Activated naive CD8-positive, alpha-beta T cell treated with anti-CD3 and anti-CD28 coated beads, Interleukin-2, amount 50 U/mL, for 24 hours (primary cell): ENCODE measurements at regions not wholly inside any gene's neighbourhood (a gene's known extent, or its start where the extent isn't known, plus 50 kb on each side); places are given as distances from the start of the nearest gene placed in this dataset.

Experiments used
- ATAC-seq: fragments of 150-1000 bp; cut with Tn5 transposase; one replicate; pipeline ENCODE4 v1.10.0; 2021
- DNase-seq: peaks from one replicate; pipeline ENCODE4 v3.0.0; 2021
- H3K27ac Mint-ChIP-seq: one replicate; pipeline ENCODE4 v1.8.0; 2021; ENCODE audit warnings: mild to moderate bottlenecking, mixed read lengths
- H3K27me3 Mint-ChIP-seq: one replicate; pipeline ENCODE4 v1.8.0; 2021; ENCODE audit warnings: mixed read lengths
- H3K36me3 Mint-ChIP-seq: one replicate; pipeline ENCODE4 v1.8.0; 2021; ENCODE audit warnings: low read depth, mixed read lengths
- H3K4me1 Mint-ChIP-seq: one replicate; pipeline ENCODE4 v1.8.0; 2021; ENCODE audit warnings: mixed read lengths
- H3K4me3 Mint-ChIP-seq: one replicate; pipeline ENCODE4 v1.8.0; 2021; ENCODE audit warnings: mild to moderate bottlenecking, moderate library complexity, mixed read lengths
- H3K9me3 Mint-ChIP-seq: one replicate; pipeline ENCODE4 v1.8.0; 2021; ENCODE audit warnings: mixed read lengths

GRCh38 chr13:89541091-89542030, 1806.1 kb upstream of the MIR17HG start:
- Mint-ChIP-seq H3K27ac (no peak overlapping the region), H3K4me3 (no peak overlapping the region), H3K9me3 (peaks cover 18% of the 10 kb centered on the region), H3K36me3 (no peaks in the 10 kb centered on the region), H3K27me3 (no peaks in the 10 kb centered on the region), H3K4me1 (no peaks in the 10 kb centered on the region)
- no peak for ATAC-seq
- DNase-seq: no peak

- no peaks in the 10 kb centered on the region for H3K27me3 Mint-ChIP-seq
- H3K27ac Mint-ChIP-seq: no peak overlapping the region
- H3K4me1 Mint-ChIP-seq: no peaks in the 10 kb centered on the region
- ATAC-seq (no peak), DNase-seq (no peak)
- no peak overlapping the region for H3K4me3 Mint-ChIP-seq
- H3K36me3 Mint-ChIP-seq: no peaks in the 10 kb centered on the region
- peaks cover 19% of the 10 kb centered on the region for H3K9me3 Mint-ChIP-seq
Observed at GRCh38 chr13:89550938-89551337, 1796.5 kb upstream of the MIR17HG start.

- Mint-ChIP-seq H3K4me3 (no peak overlapping the region), H3K4me1 (no peaks in the 10 kb centered on the region), H3K9me3 (peaks cover 14% of the 10 kb centered on the region), H3K27me3 (no peaks in the 10 kb centered on the region), H3K27ac (no peak overlapping the region), H3K36me3 (no peaks in the 10 kb centered on the region)
- ATAC-seq: no peak
- no peak for DNase-seq
Observed at GRCh38 chr13:89554801-89555200, 1792.7 kb upstream of the MIR17HG start.

- no peak overlapping the region for H3K27ac Mint-ChIP-seq
- H3K4me3 Mint-ChIP-seq: no peak overlapping the region
- no peaks in the 10 kb centered on the region for H3K36me3 Mint-ChIP-seq
- DNase-seq (no peak), ATAC-seq (no peak)
- H3K9me3 Mint-ChIP-seq: peaks cover 21% of the 10 kb centered on the region
- no peaks in the 10 kb centered on the region for H3K27me3 Mint-ChIP-seq
- no peaks in the 10 kb centered on the region for H3K4me1 Mint-ChIP-seq
Observed at GRCh38 chr13:89565476-89566100, 1781.9 kb upstream of the MIR17HG start.

- peaks cover 28% of the 10 kb centered on the region for H3K9me3 Mint-ChIP-seq
- H3K27me3 Mint-ChIP-seq: no peaks in the 10 kb centered on the region
- no peaks in the 10 kb centered on the region for H3K4me1 Mint-ChIP-seq
- H3K36me3 Mint-ChIP-seq: no peaks in the 10 kb centered on the region
- DNase-seq (no peak), ATAC-seq (no peak)
- no peak overlapping the region for H3K4me3 Mint-ChIP-seq
- H3K27ac Mint-ChIP-seq: no peak overlapping the region
Observed at GRCh38 chr13:89567025-89567424, 1780.5 kb upstream of the MIR17HG start.

- Mint-ChIP-seq H3K27ac (no peak overlapping the region), H3K4me1 (no peaks in the 10 kb centered on the region), H3K36me3 (no peaks in the 10 kb centered on the region), H3K27me3 (no peaks in the 10 kb centered on the region), H3K9me3 (peaks cover 23% of the 10 kb centered on the region), H3K4me3 (no peak overlapping the region)
- no peak for ATAC-seq
- DNase-seq: no peak
Observed at GRCh38 chr13:89568276-89568675, 1779.2 kb upstream of the MIR17HG start.

GRCh38 chr13:89568746-89569145, 1778.7 kb upstream of the MIR17HG start:
- H3K27me3 Mint-ChIP-seq: no peaks in the 10 kb centered on the region
- no peak for DNase-seq

GRCh38 chr13:89571676-89572075, 1775.8 kb upstream of the MIR17HG start:
- DNase-seq (no peak), ATAC-seq (no peak)
- Mint-ChIP-seq H3K27me3 (no peaks in the 10 kb centered on the region), H3K9me3 (peaks cover 22% of the 10 kb centered on the region), H3K36me3 (no peaks in the 10 kb centered on the region), H3K4me3 (no peak overlapping the region), H3K4me1 (no peaks in the 10 kb centered on the region), H3K27ac (no peak overlapping the region)

More at GRCh38 chr13:89568746-89569145, 1778.7 kb upstream of the MIR17HG start:
- H3K27ac Mint-ChIP-seq: no peak overlapping the region
- ATAC-seq: no peak
- no peaks in the 10 kb centered on the region for H3K4me1 Mint-ChIP-seq
- no peak overlapping the region for H3K4me3 Mint-ChIP-seq
- no peaks in the 10 kb centered on the region for H3K36me3 Mint-ChIP-seq
- H3K9me3 Mint-ChIP-seq: peaks cover 20% of the 10 kb centered on the region

GRCh38 chr13:89574077-89574476, 1773.4 kb upstream of the MIR17HG start:
- Mint-ChIP-seq H3K36me3 (no peaks in the 10 kb centered on the region), H3K27me3 (no peaks in the 10 kb centered on the region), H3K4me1 (no peaks in the 10 kb centered on the region), H3K27ac (no peak overlapping the region), H3K9me3 (peaks cover 18% of the 10 kb centered on the region), H3K4me3 (no peak overlapping the region)
- no peak for ATAC-seq
- DNase-seq: no peak

GRCh38 chr13:89577301-89577700, 1770.2 kb upstream of the MIR17HG start:
- peaks cover 10% of the 10 kb centered on the region for H3K9me3 Mint-ChIP-seq
- H3K4me1 Mint-ChIP-seq: no peaks in the 10 kb centered on the region
- ATAC-seq (no peak), DNase-seq (no peak)
- no peak overlapping the region for H3K4me3 Mint-ChIP-seq
- no peaks in the 10 kb centered on the region for H3K27me3 Mint-ChIP-seq
- H3K36me3 Mint-ChIP-seq: no peaks in the 10 kb centered on the region
- H3K27ac Mint-ChIP-seq: no peak overlapping the region

GRCh38 chr13:89584058-89584620, 1763.3 kb upstream of the MIR17HG start:
- Mint-ChIP-seq H3K27me3 (no peaks in the 10 kb centered on the region), H3K4me3 (no peak overlapping the region), H3K27ac (no peak overlapping the region), H3K4me1 (no peaks in the 10 kb centered on the region), H3K9me3 (peaks cover 5% of the 10 kb centered on the region), H3K36me3 (no peaks in the 10 kb centered on the region)
- no peak for ATAC-seq
- DNase-seq: no peak

- DNase-seq (no peak), ATAC-seq (no peak)
- Mint-ChIP-seq H3K9me3 (peaks cover 5% of the 10 kb centered on the region), H3K4me1 (no peaks in the 10 kb centered on the region), H3K27ac (no peak overlapping the region), H3K27me3 (no peaks in the 10 kb centered on the region), H3K4me3 (no peak overlapping the region), H3K36me3 (no peaks in the 10 kb centered on the region)
Observed at GRCh38 chr13:89602655-89603054, 1744.8 kb upstream of the MIR17HG start.

- Mint-ChIP-seq H3K4me1 (no peaks in the 10 kb centered on the region), H3K27me3 (no peaks in the 10 kb centered on the region), H3K9me3 (peaks cover 9% of the 10 kb centered on the region), H3K4me3 (no peak overlapping the region), H3K36me3 (no peaks in the 10 kb centered on the region), H3K27ac (no peak overlapping the region)
- DNase-seq: no peak
- no peak for ATAC-seq
Observed at GRCh38 chr13:89603187-89603586, 1744.3 kb upstream of the MIR17HG start.

GRCh38 chr13:89609318-89609717, 1738.2 kb upstream of the MIR17HG start:
- H3K4me3 Mint-ChIP-seq: no peak overlapping the region
- H3K27me3 Mint-ChIP-seq: no peaks in the 10 kb centered on the region
- H3K9me3 Mint-ChIP-seq: peaks cover 12% of the 10 kb centered on the region
- H3K4me1 Mint-ChIP-seq: no peaks in the 10 kb centered on the region
- no peak for ATAC-seq
- no peak overlapping the region for H3K27ac Mint-ChIP-seq
- no peaks in the 10 kb centered on the region for H3K36me3 Mint-ChIP-seq
- no peak for DNase-seq

GRCh38 chr13:89610331-89610730, 1737.2 kb upstream of the MIR17HG start:
- peaks cover 12% of the 10 kb centered on the region for H3K9me3 Mint-ChIP-seq
- H3K27ac Mint-ChIP-seq: no peak overlapping the region
- H3K36me3 Mint-ChIP-seq: no peaks in the 10 kb centered on the region
- ATAC-seq: no peak
- H3K4me1 Mint-ChIP-seq: no peaks in the 10 kb centered on the region
- no peak overlapping the region for H3K4me3 Mint-ChIP-seq
- no peaks in the 10 kb centered on the region for H3K27me3 Mint-ChIP-seq
- no peak for DNase-seq
